Testis (tissue), 2 donors: ENCODE measurements at regions not wholly inside any gene's neighbourhood (a gene's known extent, or its start where the extent isn't known, plus 50 kb on each side); places are given as distances from the start of the nearest gene placed in this dataset.

Source experiments
- DNase-seq: peaks from one replicate; pipeline ENCODE4 v3.0.0-alpha.2; 2019
- H3K27ac ChIP-seq, 2 donors: fragments of 200-600 bp; sonication (generic); one replicate each; pipeline ENCODE4 v1.5.1; 2019
- H3K27me3 ChIP-seq: fragments of 200-600 bp; sonication (generic); one replicate; pipeline ENCODE4 v1.5.1; 2019
- H3K36me3 ChIP-seq: fragments of 200-600 bp; sonication (generic); one replicate; pipeline ENCODE4 v1.5.1; 2017; ENCODE audit warnings: low read depth; ENCODE audit errors: missing control alignments
- H3K4me1 ChIP-seq: fragments of 200-600 bp; sonication (generic); one replicate; pipeline ENCODE4 v1.5.1; 2019
- H3K4me3 ChIP-seq, 2 donors: fragments of 200-600 bp; sonication (generic); one replicate each; pipeline ENCODE4 v1.5.1; 2017 to 2019
- H3K9me3 ChIP-seq: fragments of 200-600 bp; sonication (generic); one replicate; pipeline ENCODE4 v1.5.1; 2017
- POLR2A ChIP-seq: fragments of 450-650 bp; IDR thresholded peaks from one replicate; pipeline ENCODE4 v1.6.1; 2017; ENCODE audit warnings: antibody characterized with exemption, mild to moderate bottlenecking, moderate library complexity
- WGBS, 2 donors: methylation state at CpG; one replicate each; pipeline ENCODE4 v1.1.5; 2018; 5-methylcytosine and 5-hydroxymethylcytosine counted together
- intact Hi-C: fragments of 100-400 bp; cut with DNase I; formaldehyde crosslinking; loops from one replicate; pipeline ENCODE4 v1.15.1; 2023; ENCODE audit warnings: low total_unique reads
- TF ChIP-seq, protein P1 (sequence below), 3 experiments: fragments of 450-650 bp in 2 of 3; fragments of 200-600 bp in 1 of 3; sonication (generic) in 1 of 3; IDR thresholded peaks; one replicate each; pipeline ENCODE4 v1.5.1; 2016 to 2019; ENCODE audit warnings: antibody characterized with exemption in 3 of 3, mild to moderate bottlenecking in 2 of 3, moderate library complexity in 1 of 3

DNA sequence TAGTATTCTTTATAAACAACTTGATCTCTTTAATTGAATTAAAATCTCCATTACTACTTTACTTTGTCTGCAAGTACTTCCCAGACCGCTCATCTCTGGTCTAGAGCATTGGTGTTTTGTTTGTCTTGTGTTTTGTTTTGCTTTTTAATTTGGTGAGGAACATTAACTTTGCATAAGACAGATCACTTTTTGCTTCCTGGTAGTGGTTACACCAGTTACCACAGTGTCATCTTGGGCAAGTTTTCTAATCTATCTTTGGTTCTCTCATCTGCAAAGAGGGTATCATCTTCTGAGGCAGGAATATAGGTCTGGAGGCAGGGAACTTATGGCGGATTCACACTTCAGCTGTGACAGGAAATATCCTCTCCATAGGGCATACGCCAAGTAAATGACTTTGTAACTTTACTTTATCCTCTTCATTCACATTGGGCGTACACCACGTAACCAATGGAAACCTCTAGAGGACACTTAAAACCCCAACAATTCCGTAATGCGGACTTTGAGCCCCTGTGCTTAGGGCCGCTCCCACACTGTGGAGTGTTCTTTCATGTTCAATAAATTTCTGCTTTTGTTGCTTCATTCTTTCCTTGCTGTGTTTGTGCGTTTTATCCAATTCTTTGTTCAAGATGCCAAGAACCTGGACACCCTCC lies 83.2 kb upstream of the JAZF1 start:
- no peaks in the 10 kb centered on the region for H3K9me3 ChIP-seq
- WGBS, 2 donors = 93 to 94% methylated on average over 9 of the region's 9 CpGs
- TF ChIP-seq, protein P1, sequence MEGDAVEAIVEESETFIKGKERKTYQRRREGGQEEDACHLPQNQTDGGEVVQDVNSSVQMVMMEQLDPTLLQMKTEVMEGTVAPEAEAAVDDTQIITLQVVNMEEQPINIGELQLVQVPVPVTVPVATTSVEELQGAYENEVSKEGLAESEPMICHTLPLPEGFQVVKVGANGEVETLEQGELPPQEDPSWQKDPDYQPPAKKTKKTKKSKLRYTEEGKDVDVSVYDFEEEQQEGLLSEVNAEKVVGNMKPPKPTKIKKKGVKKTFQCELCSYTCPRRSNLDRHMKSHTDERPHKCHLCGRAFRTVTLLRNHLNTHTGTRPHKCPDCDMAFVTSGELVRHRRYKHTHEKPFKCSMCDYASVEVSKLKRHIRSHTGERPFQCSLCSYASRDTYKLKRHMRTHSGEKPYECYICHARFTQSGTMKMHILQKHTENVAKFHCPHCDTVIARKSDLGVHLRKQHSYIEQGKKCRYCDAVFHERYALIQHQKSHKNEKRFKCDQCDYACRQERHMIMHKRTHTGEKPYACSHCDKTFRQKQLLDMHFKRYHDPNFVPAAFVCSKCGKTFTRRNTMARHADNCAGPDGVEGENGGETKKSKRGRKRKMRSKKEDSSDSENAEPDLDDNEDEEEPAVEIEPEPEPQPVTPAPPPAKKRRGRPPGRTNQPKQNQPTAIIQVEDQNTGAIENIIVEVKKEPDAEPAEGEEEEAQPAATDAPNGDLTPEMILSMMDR (IDR thresholded peaks at IDR 0.05) = no peak
- no peak for TF ChIP-seq POLR2A
- H3K4me1 ChIP-seq = peaks cover 3% of the 10 kb centered on the region
- DNase-seq = no peak
- no peaks in the 10 kb centered on the region for H3K27me3 ChIP-seq
- intact Hi-C loops = no loop called here
- no peak overlapping the region for H3K27ac ChIP-seq
- no peak overlapping the region for H3K4me3 ChIP-seq
- no peaks in the 10 kb centered on the region for H3K36me3 ChIP-seq

- WGBS, 2 donors = 50 to 53% methylated on average over 2 of the region's 2 CpGs
- intact Hi-C loops = no loop called here
- peaks cover 3% of the 10 kb centered on the region for H3K4me1 ChIP-seq
- H3K4me3 ChIP-seq = no peak overlapping the region
- no peaks in the 10 kb centered on the region for H3K36me3 ChIP-seq
- H3K9me3 ChIP-seq = no peaks in the 10 kb centered on the region
- H3K27me3 ChIP-seq = no peaks in the 10 kb centered on the region
- no peak for DNase-seq
- no peak overlapping the region for H3K27ac ChIP-seq
- TF ChIP-seq, protein P1 (IDR thresholded peaks at IDR 0.05) = no peak
- TF ChIP-seq POLR2A = no peak
Measured at GRCh38 chr7:28266402-28266801, 85.8 kb upstream of the JAZF1 start.

DNA sequence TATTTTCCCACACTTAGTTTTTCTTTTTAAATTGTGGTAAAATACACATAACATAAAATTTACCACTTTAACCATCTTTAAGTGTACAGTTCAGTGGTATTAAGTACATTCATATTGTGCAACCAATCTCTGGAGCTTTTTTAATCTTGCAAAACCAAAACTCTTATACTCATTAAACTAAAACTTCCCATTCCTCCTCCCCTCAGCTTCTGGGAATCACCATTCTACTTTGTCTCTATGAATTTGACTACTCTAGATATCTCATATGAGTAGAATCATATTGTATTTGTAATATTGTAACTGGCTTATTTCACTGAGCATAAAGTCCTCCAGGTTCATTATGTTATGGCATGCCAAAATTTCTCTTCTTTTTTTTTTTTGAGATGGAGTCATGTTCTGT lies 86.4 kb upstream of the JAZF1 start:
- H3K36me3 ChIP-seq = no peaks in the 10 kb centered on the region
- DNase-seq = no peak
- TF ChIP-seq POLR2A = no peak
- TF ChIP-seq, protein P1 (IDR thresholded peaks at IDR 0.05) = no peak
- H3K27ac ChIP-seq = no peak overlapping the region
- no peaks in the 10 kb centered on the region for H3K27me3 ChIP-seq
- H3K4me3 ChIP-seq = no peak overlapping the region
- H3K9me3 ChIP-seq = no peaks in the 10 kb centered on the region
- peaks cover 3% of the 10 kb centered on the region for H3K4me1 ChIP-seq
- intact Hi-C loops = no loop called here

DNA sequence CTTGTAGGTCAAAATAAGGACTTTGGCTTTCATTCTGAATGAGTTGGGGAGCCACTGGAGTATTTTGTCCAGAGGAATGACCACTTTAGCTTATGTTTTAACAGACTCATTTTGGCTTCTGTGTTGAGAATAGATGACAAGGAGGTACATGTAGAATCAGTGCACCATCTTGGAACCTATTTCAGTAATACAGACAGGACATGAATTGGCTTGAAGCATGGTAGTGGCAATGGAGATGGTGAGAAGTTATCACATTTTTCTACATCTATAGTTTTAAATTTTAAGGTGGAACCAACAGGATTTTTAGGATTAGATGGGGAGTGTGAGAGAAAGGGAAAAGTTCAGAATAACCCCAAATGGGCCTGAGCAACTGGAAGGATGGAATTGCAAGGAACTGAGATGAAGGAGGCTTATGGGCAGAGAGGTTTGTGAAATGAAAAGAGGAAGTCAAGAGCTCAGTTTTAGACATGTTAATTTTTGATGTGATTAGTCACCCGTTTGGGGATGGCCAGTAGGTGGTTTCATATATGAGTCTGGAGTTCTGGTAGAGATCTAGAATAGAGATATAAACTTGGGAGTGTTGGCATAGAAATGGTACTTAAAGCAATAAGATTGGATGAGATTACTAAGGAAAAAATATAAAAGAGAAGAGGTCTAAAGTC lies 89.2 kb upstream of the JAZF1 start:
- no peaks in the 10 kb centered on the region for H3K27me3 ChIP-seq
- H3K9me3 ChIP-seq = no peaks in the 10 kb centered on the region
- 79 to 81% methylated on average over 1 of the region's 1 CpG for WGBS, 2 donors
- no peak overlapping the region for H3K4me3 ChIP-seq
- no peak for DNase-seq
- intact Hi-C loops = no loop called here
- TF ChIP-seq POLR2A = no peak
- no peak overlapping the region for H3K27ac ChIP-seq
- peaks cover 3% of the 10 kb centered on the region for H3K4me1 ChIP-seq
- no peaks in the 10 kb centered on the region for H3K36me3 ChIP-seq

- no peaks in the 10 kb centered on the region for H3K27me3 ChIP-seq
- no peak for DNase-seq
- H3K9me3 ChIP-seq = no peaks in the 10 kb centered on the region
- H3K27ac ChIP-seq = no peak overlapping the region
- WGBS, 2 donors = 95 to 100% methylated on average over 6 to 11 of the region's 11 CpGs
- no peaks in the 10 kb centered on the region for H3K36me3 ChIP-seq
- TF ChIP-seq POLR2A = no peak
- TF ChIP-seq, protein P1 (IDR thresholded peaks at IDR 0.05) = no peak
- H3K4me1 ChIP-seq = peaks cover 3% of the 10 kb centered on the region
- intact Hi-C loops = no loop called here
- no peak overlapping the region for H3K4me3 ChIP-seq
Measured at GRCh38 chr7:28270536-28270935, 89.9 kb upstream of the JAZF1 start.
